Loucy (cell line): ENCODE measurements at regions not wholly inside any gene's neighbourhood (a gene's known extent, or its start where the extent isn't known, plus 50 kb on each side); places are given as distances from the start of the nearest gene placed in this dataset.

Source experiments
- EZH2phosphoT487 ChIP-seq: fragments of 200-600 bp; IDR thresholded peaks from 2 replicates; pipeline ENCODE4 v1.6.1; 2018; ENCODE audit warnings: antibody characterized with exemption, mild to moderate bottlenecking, moderate library complexity, borderline replicate concordance
- TF ChIP-seq, protein P1 (sequence below): fragments of 200-600 bp; sonication (generic); conservative IDR thresholded peaks from 2 replicates; pipeline ENCODE4 v1.5.1; 2014; ENCODE audit warnings: mild to moderate bottlenecking, antibody characterized with exemption, low read length

GRCh38 chr6:120514544-120514943 is 819.7 kb downstream of the TBC1D32 start:
- TF ChIP-seq, protein P1, sequence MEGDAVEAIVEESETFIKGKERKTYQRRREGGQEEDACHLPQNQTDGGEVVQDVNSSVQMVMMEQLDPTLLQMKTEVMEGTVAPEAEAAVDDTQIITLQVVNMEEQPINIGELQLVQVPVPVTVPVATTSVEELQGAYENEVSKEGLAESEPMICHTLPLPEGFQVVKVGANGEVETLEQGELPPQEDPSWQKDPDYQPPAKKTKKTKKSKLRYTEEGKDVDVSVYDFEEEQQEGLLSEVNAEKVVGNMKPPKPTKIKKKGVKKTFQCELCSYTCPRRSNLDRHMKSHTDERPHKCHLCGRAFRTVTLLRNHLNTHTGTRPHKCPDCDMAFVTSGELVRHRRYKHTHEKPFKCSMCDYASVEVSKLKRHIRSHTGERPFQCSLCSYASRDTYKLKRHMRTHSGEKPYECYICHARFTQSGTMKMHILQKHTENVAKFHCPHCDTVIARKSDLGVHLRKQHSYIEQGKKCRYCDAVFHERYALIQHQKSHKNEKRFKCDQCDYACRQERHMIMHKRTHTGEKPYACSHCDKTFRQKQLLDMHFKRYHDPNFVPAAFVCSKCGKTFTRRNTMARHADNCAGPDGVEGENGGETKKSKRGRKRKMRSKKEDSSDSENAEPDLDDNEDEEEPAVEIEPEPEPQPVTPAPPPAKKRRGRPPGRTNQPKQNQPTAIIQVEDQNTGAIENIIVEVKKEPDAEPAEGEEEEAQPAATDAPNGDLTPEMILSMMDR = no peak
- TF ChIP-seq EZH2phosphoT487 = no peak
